ENCODE measurements at regions not wholly inside any gene's neighbourhood (a gene's known extent, or its start where the extent isn't known, plus 50 kb on each side); places are given as distances from the start of the nearest gene placed in this dataset.

GRCh38 chr20:48176139-48176538, 390.9 kb upstream of the SULF2 start:
- CTCF ChIA-PET: no interaction called here
- Mint-ChIP-seq H3K9me3 (ENCODE audit: unreplicated experiment) (no peaks in the 10 kb centered on the region), H3K27ac (ENCODE audit: unreplicated experiment) (no peak overlapping the region), H3K4me3 (ENCODE audit: unreplicated experiment) (no peak overlapping the region), H3K4me1 (ENCODE audit: low read depth, unreplicated experiment) (peaks cover 11% of the 10 kb centered on the region), H3K27me3 (ENCODE audit: insufficient read depth, unreplicated experiment) (peaks cover 3% of the 10 kb centered on the region), H3K36me3 (ENCODE audit: insufficient read depth, unreplicated experiment) (no peaks in the 10 kb centered on the region)
- Histone ChIP-seq H3K4me1 (no peaks in the 10 kb centered on the region), H3K4me3 (ENCODE audit: low read depth, low read length) (no peak overlapping the region), H3K9me3 (no peaks in the 10 kb centered on the region), H3K27me3 (replicated peaks; ENCODE audit: control insufficient read depth, insufficient read depth, low read length) (no peaks in the 10 kb centered on the region), H3K36me3 (ENCODE audit: control insufficient read depth, insufficient read depth, low read length) (no peaks in the 10 kb centered on the region)
- DNase-seq: no peak
- TF ChIP-seq CTCF (IDR thresholded peaks at IDR 0.05; ENCODE audit: insufficient read depth in 1 of 2, low read depth in 1 of 2, low read length in 1 of 2, severe bottlenecking in 1 of 2, unreplicated experiment in 1 of 2): no peak
- BruUV-seq (replicated peaks): no TSS peak
- intact Hi-C loops (cut with micrococcal nuclease; ENCODE audit: unreplicated experiment): no loop called here
- POLR2A ChIA-PET: no interaction called here

DNA sequence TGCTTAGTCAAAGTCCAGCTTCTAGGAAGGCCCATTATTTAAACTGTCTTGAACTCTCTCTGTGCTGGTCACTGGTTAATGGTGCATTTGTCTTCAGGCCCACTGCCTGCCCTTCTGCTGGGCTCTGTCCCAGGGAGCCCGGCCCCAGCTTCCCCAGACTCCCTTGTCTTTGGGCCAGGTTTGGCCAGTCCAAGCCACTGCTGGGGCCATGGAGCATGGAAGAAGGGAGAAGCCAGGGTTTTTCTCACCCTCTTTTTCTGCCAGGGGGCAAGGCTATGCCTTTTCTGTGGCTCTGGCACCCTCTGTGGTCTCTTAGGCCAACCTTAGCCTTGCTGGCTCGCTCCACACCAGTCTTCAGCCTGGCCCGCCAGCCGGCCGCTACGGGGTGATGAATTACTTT, 390.0 kb upstream of the SULF2 start:
- CTCF ChIA-PET: no interaction called here
- POLR2A ChIA-PET: no interaction called here

GRCh38 chr20:48172357-48172702, 387.0 kb upstream of the SULF2 start:
- no peak overlapping the region for H3K27ac Mint-ChIP-seq (ENCODE audit: unreplicated experiment)
- Histone ChIP-seq H3K4me1 (peaks cover 9% of the 10 kb centered on the region; the same call in 1 of the 2 replicates), H3K27me3 (replicated peaks; ENCODE audit: control insufficient read depth, insufficient read depth, low read length) (no peaks in the 10 kb centered on the region), H3K9me3 (no peaks in the 10 kb centered on the region), H3K36me3 (ENCODE audit: control insufficient read depth, insufficient read depth, low read length) (no peaks in the 10 kb centered on the region), H3K4me3 (ENCODE audit: low read depth, low read length) (no peak overlapping the region)
- no peaks in the 10 kb centered on the region for H3K9me3 Mint-ChIP-seq (ENCODE audit: unreplicated experiment)
- DNase-seq: no peak
- TF ChIP-seq CTCF (IDR thresholded peaks at IDR 0.05; ENCODE audit: insufficient read depth in 1 of 2, low read depth in 1 of 2, low read length in 1 of 2, severe bottlenecking in 1 of 2, unreplicated experiment in 1 of 2): no peak
- no TSS peak for BruUV-seq (replicated peaks)
- H3K27me3 Mint-ChIP-seq (ENCODE audit: insufficient read depth, unreplicated experiment): peaks cover 3% of the 10 kb centered on the region
- POLR2A ChIA-PET: no interaction called here
- CTCF ChIA-PET: interaction anchor here (0.7 kb wide), 2 partner anchors 148 to 447 kb away, joined by 4 read pairs; no protein-coding TSS in a partner anchor
- intact Hi-C loops (cut with micrococcal nuclease; ENCODE audit: unreplicated experiment): no loop called here
- no peaks in the 10 kb centered on the region for H3K36me3 Mint-ChIP-seq (ENCODE audit: insufficient read depth, unreplicated experiment)
- H3K4me1 Mint-ChIP-seq (ENCODE audit: low read depth, unreplicated experiment): no peaks in the 10 kb centered on the region
- no peak overlapping the region for H3K4me3 Mint-ChIP-seq (ENCODE audit: unreplicated experiment)

More for the DNA sequence above, 390.0 kb upstream of the SULF2 start:
- Mint-ChIP-seq H3K36me3 (ENCODE audit: insufficient read depth, unreplicated experiment) (no peaks in the 10 kb centered on the region), H3K27ac (ENCODE audit: unreplicated experiment) (no peak overlapping the region), H3K9me3 (ENCODE audit: unreplicated experiment) (no peaks in the 10 kb centered on the region), H3K27me3 (ENCODE audit: insufficient read depth, unreplicated experiment) (peaks cover 3% of the 10 kb centered on the region), H3K4me3 (ENCODE audit: unreplicated experiment) (no peak overlapping the region), H3K4me1 (ENCODE audit: low read depth, unreplicated experiment) (peaks cover 6% of the 10 kb centered on the region)
- Histone ChIP-seq H3K4me3 (ENCODE audit: low read depth, low read length) (no peak overlapping the region), H3K4me1 (no peaks in the 10 kb centered on the region), H3K27me3 (replicated peaks; ENCODE audit: control insufficient read depth, insufficient read depth, low read length) (no peaks in the 10 kb centered on the region), H3K36me3 (ENCODE audit: control insufficient read depth, insufficient read depth, low read length) (no peaks in the 10 kb centered on the region), H3K9me3 (no peaks in the 10 kb centered on the region)
- BruUV-seq (replicated peaks): no TSS peak
- intact Hi-C loops (cut with micrococcal nuclease; ENCODE audit: unreplicated experiment): no loop called here
- no peak for TF ChIP-seq CTCF (IDR thresholded peaks at IDR 0.05; ENCODE audit: insufficient read depth in 1 of 2, low read depth in 1 of 2, low read length in 1 of 2, severe bottlenecking in 1 of 2, unreplicated experiment in 1 of 2)
- no peak for DNase-seq

All from Caco-2 (cell line).